AG10803 (cell line): ENCODE measurements at regions not wholly inside any gene's neighbourhood (a gene's known extent, or its start where the extent isn't known, plus 50 kb on each side); places are given as distances from the start of the nearest gene placed in this dataset.

Experiments used
- DNase-seq: peaks from one replicate; pipeline ENCODE4 v3.0.0; 2010; ENCODE audit warnings: low read depth
- H3K4me3 ChIP-seq: 2 replicates; pipeline ENCODE4 v1.5.1; 2011; ENCODE audit warnings: mild to moderate bottlenecking, low read length, control low read depth
- TF ChIP-seq, protein P1 (sequence below): conservative IDR thresholded peaks from 2 replicates; pipeline ENCODE4 v1.5.1; 2011; ENCODE audit warnings: mild to moderate bottlenecking, low read length, control low read depth, inconsistent platforms

- H3K4me3 ChIP-seq = no peak overlapping the region
- TF ChIP-seq, protein P1, sequence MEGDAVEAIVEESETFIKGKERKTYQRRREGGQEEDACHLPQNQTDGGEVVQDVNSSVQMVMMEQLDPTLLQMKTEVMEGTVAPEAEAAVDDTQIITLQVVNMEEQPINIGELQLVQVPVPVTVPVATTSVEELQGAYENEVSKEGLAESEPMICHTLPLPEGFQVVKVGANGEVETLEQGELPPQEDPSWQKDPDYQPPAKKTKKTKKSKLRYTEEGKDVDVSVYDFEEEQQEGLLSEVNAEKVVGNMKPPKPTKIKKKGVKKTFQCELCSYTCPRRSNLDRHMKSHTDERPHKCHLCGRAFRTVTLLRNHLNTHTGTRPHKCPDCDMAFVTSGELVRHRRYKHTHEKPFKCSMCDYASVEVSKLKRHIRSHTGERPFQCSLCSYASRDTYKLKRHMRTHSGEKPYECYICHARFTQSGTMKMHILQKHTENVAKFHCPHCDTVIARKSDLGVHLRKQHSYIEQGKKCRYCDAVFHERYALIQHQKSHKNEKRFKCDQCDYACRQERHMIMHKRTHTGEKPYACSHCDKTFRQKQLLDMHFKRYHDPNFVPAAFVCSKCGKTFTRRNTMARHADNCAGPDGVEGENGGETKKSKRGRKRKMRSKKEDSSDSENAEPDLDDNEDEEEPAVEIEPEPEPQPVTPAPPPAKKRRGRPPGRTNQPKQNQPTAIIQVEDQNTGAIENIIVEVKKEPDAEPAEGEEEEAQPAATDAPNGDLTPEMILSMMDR = no peak
- no peak for DNase-seq
Measured at GRCh38 chr17:79498854-79499253, 112.0 kb downstream of the RBFOX3 start.

DNA sequence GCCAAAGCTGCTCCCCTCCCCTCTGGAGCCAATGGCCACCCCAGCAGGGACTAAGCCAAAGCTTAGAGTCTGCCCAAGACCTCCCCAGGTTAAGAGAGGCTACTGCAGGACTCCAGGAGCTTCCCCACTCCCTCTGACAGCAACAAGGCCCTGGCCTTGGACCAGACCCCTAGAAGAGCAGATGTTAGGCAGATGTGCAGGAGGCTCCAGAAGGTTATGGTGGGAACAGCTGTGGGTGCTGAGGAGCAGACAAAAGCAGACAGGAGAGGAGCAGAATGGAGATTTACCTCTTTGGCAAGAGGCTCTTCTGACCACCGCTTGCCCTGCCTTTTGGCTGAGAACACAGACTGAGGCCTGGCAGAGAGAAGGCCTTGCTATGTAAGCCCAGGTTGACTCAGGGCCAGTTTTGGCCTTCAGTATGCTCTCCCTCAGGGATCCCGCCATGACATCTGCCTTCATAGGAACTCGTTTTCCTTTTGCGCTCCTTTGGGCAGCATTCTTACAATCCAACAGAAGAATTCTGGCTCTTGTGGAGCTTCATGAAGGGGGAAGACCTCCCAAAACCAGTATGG is 113.0 kb downstream of the RBFOX3 start:
- TF ChIP-seq, protein P1 = no peak
- no peak for DNase-seq
- no peak overlapping the region for H3K4me3 ChIP-seq

- H3K4me3 ChIP-seq = no peak overlapping the region
- TF ChIP-seq, protein P1 = no peak
- DNase-seq = no peak
Measured at GRCh38 chr17:79496422-79497005, 114.3 kb downstream of the RBFOX3 start.

DNA sequence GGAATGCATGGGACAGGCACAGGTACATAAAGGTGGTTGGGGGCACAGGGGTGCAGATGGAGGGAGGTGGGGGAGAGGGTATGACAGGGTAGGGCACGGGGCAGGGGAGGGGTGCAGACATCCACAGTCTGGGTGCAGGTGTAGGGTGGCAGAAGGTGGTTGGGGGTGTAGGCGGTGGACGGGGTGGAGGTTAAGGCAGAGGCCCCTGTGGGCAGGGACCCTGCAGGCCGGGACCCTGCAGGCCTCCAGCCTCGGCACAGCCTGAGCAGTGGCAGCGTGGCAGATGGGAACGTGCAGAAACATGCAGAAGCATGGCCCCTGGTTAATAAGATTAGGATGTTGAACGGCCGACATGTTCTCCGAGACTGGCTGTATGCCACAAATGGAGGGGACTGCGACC is 115.2 kb downstream of the RBFOX3 start:
- DNase-seq = no peak
- TF ChIP-seq, protein P1 = no peak

DNA sequence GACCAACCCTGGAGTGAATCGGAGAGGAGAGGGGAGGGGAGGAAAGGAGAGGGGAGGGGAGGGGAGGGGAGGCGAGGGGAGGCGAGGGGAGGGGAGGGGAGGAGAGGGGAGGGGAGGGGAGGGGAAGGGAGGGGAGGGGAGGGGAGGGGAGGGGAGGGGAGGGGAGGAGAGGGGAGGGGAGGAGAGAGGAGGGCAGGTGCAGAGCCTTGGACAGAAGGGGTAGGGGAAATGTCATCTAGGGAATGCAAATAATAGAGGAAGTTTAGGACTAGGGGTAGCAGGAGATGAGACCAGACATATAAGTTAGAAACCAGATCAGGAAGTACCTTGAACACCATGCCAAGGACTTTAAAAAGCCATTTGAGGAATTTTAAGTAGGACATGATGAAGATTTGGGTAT is 119.8 kb downstream of the RBFOX3 start:
- no peak for DNase-seq
- H3K4me3 ChIP-seq = no peak overlapping the region
- TF ChIP-seq, protein P1 = no peak

More for the DNA sequence above, 115.2 kb downstream of the RBFOX3 start:
- H3K4me3 ChIP-seq = no peak overlapping the region

- no peak overlapping the region for H3K4me3 ChIP-seq
- DNase-seq = no peak
- TF ChIP-seq, protein P1 = no peak
Measured at GRCh38 chr17:79490530-79490929, 120.3 kb downstream of the RBFOX3 start.

- H3K4me3 ChIP-seq = no peak overlapping the region
- TF ChIP-seq, protein P1 = no peak
- no peak for DNase-seq
Measured at GRCh38 chr17:79487149-79487548, 123.7 kb downstream of the RBFOX3 start.
